ENCODE measurements at regions not wholly inside any gene's neighbourhood (a gene's known extent, or its start where the extent isn't known, plus 50 kb on each side); places are given as distances from the start of the nearest gene placed in this dataset.
"Not testable (repeated sequence)": the region's sequence is repeated elsewhere in the genome, so short reads cannot be mapped to it uniquely, and the experiment has no call there.

DNA sequence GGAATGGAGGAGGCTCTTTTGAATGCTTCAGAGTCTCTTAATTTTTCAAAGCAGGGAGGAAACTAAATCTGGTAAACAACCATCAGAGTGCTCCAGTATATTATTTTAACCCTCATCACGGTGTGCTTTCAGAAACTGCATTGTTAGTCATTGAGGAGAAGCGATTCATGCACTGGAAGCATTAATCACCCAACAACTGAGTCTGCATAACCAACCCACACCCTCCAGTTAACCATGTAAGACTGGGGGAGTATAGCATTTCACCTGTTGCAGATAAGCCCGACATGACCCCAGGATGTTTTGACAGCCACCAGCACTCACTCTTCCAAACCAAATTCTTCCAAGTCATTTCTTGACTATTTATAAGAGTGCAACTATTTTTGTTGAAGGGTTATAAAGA, 257.6 kb downstream of the GATA3 start:
- Mint-ChIP-seq H3K27ac (peak overlapping the region; percentile 88), H3K4me1 (ENCODE audit: low read depth) (peaks cover 57% of the 10 kb centered on the region), H3K9me3 (no peaks in the 10 kb centered on the region), H3K27me3 (no peaks in the 10 kb centered on the region), H3K4me3 (no peak overlapping the region), H3K36me3 (ENCODE audit: low read depth) (no peaks in the 10 kb centered on the region)

DNA sequence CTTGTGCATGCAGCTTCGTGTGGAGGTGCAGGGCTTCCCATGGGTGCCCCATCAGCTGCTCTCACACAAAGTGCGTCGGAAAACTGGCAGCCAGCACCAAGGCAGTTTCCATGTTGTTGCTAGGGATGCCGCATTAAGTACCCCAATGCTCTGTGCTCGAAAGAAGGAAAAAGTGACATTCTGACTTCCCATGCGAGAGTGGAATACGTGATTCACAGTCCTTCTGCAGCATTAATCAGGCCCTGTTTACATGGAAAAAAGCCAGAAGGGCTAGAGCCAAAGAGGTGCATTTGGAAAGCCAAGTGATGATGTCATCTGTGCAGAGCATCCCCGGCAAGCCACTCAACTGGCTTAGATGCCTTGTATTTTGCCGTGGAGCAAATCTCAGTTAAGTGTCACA, 258.3 kb downstream of the GATA3 start:
- H3K4me1 Mint-ChIP-seq (ENCODE audit: low read depth), result peaks cover 54% of the 10 kb centered on the region
- H3K4me3 Mint-ChIP-seq, result no peak overlapping the region

DNA sequence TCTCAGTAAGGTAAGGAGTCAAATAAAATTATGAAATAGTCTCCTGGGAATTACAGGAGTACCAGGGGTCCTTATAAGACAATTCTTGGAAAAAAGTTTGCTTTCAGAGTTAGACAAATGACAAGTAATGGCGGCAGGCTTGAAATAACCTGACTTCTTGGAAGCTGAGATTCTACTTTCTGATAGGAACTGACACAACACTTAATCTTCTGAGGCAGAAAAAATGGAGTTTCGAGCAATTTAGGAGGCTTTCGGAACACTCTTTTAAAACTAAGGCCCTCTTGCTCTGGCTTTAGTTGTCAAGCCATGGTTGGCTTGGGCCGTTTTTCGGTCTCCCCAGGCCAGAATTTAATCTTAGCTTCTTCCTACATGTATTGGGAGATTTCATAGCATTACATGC, 260.0 kb downstream of the GATA3 start:
- no peaks in the 10 kb centered on the region for H3K36me3 Mint-ChIP-seq (ENCODE audit: low read depth)
- peaks cover 54% of the 10 kb centered on the region for H3K4me1 Mint-ChIP-seq (ENCODE audit: low read depth)
- no peaks in the 10 kb centered on the region for H3K9me3 Mint-ChIP-seq
- H3K4me3 Mint-ChIP-seq, result no peak overlapping the region
- no peaks in the 10 kb centered on the region for H3K27me3 Mint-ChIP-seq
- H3K27ac Mint-ChIP-seq, result no peak overlapping the region

More for the DNA sequence above, 258.3 kb downstream of the GATA3 start:
- no peaks in the 10 kb centered on the region for H3K36me3 Mint-ChIP-seq (ENCODE audit: low read depth)
- H3K27me3 Mint-ChIP-seq, result no peaks in the 10 kb centered on the region
- H3K27ac Mint-ChIP-seq, result peak overlapping the region; percentile 88
- no peaks in the 10 kb centered on the region for H3K9me3 Mint-ChIP-seq

DNA sequence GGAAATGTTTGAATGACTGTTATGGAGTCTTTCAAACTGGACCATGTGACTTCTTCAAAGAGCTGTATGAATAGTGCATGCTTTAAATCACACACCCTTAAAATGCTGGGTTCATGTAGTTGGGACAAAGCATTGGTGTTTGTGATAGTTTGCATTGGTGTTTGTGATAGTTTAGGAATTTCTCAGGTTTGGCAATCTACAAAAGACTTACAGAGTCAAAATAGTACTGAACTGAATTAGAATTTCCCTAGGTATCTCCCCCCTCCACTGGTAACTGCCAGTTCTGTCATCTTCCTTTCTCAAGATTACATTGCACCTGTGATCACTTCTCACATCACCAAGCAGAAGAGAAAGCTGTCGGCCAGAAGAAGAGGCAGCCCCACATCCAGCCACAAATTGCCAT, 261.1 kb downstream of the GATA3 start:
- Mint-ChIP-seq H3K9me3 (no peaks in the 10 kb centered on the region), H3K4me3 (no peak overlapping the region), H3K27ac (peak overlapping the region; percentile 29), H3K27me3 (peaks cover under 1% of the 10 kb centered on the region), H3K4me1 (ENCODE audit: low read depth) (peaks cover 54% of the 10 kb centered on the region), H3K36me3 (ENCODE audit: low read depth) (no peaks in the 10 kb centered on the region)

DNA sequence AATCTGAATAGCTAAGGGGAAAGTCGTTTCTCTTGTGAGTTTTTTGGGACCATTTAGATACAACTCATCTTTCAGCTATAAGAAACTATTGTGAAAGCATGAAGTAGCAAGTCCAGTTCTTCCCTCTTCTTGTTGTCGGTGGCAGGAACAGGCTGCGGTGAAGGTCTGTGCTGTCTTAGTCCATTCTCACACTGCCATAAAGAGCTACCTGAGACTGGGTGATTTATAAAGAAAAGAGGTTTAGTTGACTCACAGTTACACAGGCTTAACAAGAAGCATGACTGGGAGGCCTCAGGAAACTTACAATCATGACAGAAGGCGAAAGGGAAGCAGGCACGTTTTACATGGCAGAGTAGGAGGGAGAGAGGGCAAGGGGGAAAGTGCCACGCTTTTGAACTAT, 261.8 kb downstream of the GATA3 start:
- peaks cover 47% of the 10 kb centered on the region for H3K4me1 Mint-ChIP-seq (ENCODE audit: low read depth)
- peaks cover 4% of the 10 kb centered on the region for H3K27me3 Mint-ChIP-seq
- peak overlapping the region; percentile 29 for H3K27ac Mint-ChIP-seq
- no peaks in the 10 kb centered on the region for H3K9me3 Mint-ChIP-seq
- no peak overlapping the region for H3K4me3 Mint-ChIP-seq
- H3K36me3 Mint-ChIP-seq (ENCODE audit: low read depth), result no peaks in the 10 kb centered on the region

DNA sequence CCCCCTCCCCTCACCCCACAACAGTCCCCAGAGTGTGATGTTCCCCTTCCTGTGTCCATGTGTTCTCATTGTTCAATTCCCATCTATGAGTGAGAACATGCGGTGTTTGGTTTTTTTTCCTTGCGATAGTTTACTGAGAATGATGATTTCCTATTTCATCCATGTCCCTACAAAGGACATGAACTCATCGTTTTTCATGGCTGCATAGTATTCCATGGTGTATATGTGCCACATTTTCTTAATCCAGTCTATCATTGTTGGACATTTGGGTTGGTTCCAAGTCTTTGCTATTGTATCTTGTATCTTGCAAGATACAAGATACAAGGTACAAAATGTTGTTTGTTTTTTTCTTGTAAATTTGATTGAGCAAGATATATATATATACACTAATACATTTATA, 263.9 kb downstream of the GATA3 start:
- not testable (repeated sequence) for H3K27ac Mint-ChIP-seq; H3K27me3 Mint-ChIP-seq; H3K9me3 Mint-ChIP-seq; H3K4me3 Mint-ChIP-seq; H3K36me3 Mint-ChIP-seq (ENCODE audit: low read depth)
- H3K4me1 Mint-ChIP-seq (ENCODE audit: low read depth), result peaks cover 27% of the 10 kb centered on the region

DNA sequence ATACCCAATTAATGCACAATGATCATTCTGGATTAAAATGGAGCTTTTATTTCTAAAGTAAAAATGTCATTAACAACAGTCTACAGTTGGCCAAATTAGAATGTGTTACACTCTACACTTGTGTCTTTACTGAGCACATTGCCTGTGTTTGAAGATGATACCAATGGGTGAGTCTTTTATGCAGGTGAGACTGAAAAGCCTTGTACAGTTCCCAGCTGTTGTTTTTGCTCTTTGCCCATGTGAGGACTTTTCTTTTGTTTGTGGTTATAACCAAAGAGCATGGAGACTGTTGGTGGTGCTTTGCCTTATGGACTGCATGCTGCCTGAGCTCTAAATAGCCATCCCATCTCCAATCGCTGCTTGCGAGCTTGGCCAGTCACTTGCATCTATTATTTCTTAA, 264.5 kb downstream of the GATA3 start:
- no peaks in the 10 kb centered on the region for H3K9me3 Mint-ChIP-seq
- peaks cover 10% of the 10 kb centered on the region for H3K27me3 Mint-ChIP-seq
- H3K36me3 Mint-ChIP-seq (ENCODE audit: low read depth), result no peaks in the 10 kb centered on the region
- H3K27ac Mint-ChIP-seq, result no peak overlapping the region
- peaks cover 22% of the 10 kb centered on the region for H3K4me1 Mint-ChIP-seq (ENCODE audit: low read depth)
- H3K4me3 Mint-ChIP-seq, result no peak overlapping the region

DNA sequence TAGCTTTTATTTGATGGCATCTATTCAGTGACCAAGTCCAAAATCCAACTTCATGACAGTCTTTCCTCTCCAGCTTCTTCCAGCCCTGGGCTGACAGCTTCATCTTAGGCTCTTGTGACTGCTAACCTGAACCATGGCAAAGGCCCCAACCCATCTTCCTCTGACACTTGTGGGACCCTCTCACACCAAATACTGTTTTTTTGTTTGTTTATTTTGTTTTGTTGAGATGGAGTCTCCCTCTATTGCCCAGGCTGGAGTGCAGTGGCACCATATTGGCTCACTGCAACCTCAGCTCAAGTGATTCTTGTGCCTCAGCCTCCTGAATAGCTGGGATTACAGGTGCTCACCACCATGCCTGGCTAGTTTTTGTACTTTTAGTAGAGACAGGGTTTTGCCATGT, 265.2 kb downstream of the GATA3 start:
- peaks cover 10% of the 10 kb centered on the region for H3K27me3 Mint-ChIP-seq
- H3K36me3 Mint-ChIP-seq (ENCODE audit: low read depth), result no peaks in the 10 kb centered on the region
- no peak overlapping the region for H3K27ac Mint-ChIP-seq

DNA sequence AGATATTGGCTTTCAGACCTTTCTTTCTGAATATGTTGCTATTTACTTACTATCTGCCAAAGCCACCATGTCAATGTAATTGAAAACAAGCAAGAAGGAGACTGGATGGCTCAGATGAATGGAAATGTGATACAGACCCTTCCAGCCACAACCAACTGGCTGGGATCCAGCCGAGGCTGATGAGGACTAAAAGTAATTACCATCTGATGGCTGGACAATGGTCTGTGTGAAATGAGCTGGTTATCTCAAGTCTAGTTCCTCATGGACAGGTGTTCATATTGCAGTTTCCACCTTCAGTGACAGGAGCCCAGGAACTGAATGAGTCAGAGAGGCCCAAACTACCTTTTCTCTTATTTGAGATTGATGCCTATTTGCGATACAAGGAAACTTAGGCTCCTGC, 267.5 kb downstream of the GATA3 start:
- Mint-ChIP-seq H3K27me3 (peaks cover 10% of the 10 kb centered on the region), H3K4me1 (ENCODE audit: low read depth) (peaks cover 25% of the 10 kb centered on the region), H3K9me3 (no peaks in the 10 kb centered on the region), H3K36me3 (ENCODE audit: low read depth) (no peaks in the 10 kb centered on the region), H3K4me3 (no peak overlapping the region), H3K27ac (no peak overlapping the region)

More for the DNA sequence above, 265.2 kb downstream of the GATA3 start:
- Mint-ChIP-seq H3K4me1 (ENCODE audit: low read depth) (peaks cover 20% of the 10 kb centered on the region), H3K4me3 (no peak overlapping the region), H3K9me3 (no peaks in the 10 kb centered on the region)

DNA sequence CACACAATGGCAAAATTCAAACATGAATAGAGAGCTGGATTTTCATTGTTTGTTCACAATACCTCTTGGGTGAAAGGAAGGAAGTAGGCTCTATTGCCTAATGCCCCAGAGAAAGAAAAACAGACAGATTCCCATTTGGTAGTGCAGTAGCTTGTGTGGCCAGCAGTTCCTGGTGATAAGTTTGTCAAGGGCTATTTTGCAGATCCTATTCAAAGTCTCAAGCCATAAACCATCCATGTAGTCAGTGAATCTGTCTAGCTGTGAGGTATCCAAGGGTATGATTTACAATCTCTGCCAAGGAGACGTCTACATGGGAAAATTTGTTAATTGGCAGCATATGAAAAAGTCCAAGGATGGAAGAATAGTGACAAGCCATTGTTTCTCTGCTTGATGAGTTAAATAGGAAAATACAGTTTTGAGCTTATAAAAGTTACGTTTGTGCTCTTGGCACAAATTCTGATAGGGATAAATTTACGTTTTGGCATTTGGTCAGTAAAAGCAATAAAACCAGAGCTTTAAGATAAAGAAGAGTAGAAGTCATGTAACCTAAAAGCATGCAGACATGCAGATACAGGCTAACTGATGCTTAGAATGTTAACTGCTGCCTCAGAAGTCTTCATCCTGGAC, 269.1 kb downstream of the GATA3 start:
- Mint-ChIP-seq H3K4me3 (no peak overlapping the region), H3K27ac (no peak overlapping the region), H3K9me3 (no peaks in the 10 kb centered on the region), H3K27me3 (peaks cover 10% of the 10 kb centered on the region), H3K36me3 (ENCODE audit: low read depth) (no peaks in the 10 kb centered on the region), H3K4me1 (ENCODE audit: low read depth) (peaks cover 25% of the 10 kb centered on the region)

DNA sequence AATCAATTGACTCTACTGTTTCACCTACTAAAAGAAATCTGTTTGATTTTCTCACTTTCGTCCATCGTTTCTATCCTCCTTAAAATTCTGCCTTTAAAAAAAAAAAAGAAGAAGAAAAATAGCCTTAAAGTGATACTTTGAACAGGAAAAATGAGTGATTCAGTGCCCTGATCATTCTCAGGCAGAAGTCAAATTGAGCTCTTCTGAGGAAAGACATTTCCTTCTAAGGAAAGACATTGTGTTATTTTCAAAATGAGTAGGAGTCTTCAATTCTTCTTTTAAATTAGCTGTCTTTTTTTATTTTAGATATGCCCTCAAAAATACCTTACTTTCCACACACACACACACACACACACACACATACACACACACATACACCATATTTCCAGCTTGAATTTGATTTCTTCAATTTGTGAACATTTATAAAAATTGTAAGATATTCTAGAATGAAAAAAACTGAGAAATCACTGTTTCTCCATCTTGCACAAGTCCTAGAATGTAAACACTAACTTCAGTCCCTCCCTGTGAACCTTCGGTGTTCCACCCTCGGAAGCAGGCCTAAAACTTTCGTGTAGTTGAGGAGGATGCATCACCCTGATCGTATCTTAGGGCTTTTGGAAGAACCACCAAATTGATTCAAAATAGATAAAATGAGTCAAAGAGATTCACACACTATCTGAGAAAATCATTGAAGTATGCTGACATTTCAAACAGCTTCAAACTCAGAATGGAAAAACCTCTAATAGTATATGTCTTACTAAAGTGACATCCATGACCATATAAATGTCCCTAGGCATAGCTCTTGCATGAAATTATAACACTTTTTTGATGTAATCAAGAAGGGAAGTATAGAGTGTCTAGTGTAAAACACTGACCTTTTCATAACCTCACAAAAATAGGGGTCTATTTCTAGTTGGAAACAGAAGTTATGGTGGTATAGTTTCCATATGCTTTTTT, 270.8 kb downstream of the GATA3 start:
- H3K4me3 Mint-ChIP-seq, result peak overlapping the region; percentile 59
- H3K27ac Mint-ChIP-seq, result peak overlapping the region; percentile 94
- peaks cover 10% of the 10 kb centered on the region for H3K27me3 Mint-ChIP-seq
- peaks cover 39% of the 10 kb centered on the region for H3K4me1 Mint-ChIP-seq (ENCODE audit: low read depth)
- H3K36me3 Mint-ChIP-seq (ENCODE audit: low read depth), result no peaks in the 10 kb centered on the region
- no peaks in the 10 kb centered on the region for H3K9me3 Mint-ChIP-seq

DNA sequence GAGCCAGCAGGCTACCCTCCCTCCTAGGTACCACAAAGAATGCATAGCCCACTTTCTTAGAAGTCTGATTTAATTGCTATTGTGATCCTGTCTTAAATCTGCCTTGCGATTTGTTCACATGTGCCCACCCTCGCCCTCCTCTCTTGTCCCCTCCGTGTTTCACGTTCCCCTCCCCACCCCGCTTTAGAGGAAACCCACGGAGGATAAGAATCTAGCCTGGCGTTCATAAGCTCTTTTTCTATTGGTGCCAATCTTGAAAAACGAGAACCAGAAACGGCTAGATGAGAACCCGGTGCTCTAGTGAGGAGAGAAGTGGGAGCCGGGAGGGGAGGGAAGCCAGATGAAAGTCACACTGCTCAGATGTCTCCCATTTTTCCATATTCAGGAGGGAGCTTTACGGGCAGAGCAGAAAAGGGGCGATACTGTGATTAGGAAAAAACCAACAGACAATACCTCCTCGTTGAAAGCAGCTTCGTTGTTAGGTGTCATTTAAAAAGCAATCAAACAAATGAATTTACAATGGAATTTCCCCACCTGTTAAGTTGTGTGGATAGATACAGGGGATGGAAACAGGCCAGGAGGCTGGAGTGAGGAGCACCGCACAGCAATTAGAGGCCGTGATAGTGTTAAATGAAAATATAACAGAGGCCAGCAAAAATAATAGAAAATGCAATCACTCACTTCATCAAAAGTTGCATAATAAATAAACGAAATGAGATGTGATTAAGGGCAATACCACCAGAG, 272.1 kb downstream of the GATA3 start:
- H3K27me3 Mint-ChIP-seq, result peaks cover 5% of the 10 kb centered on the region
- no peaks in the 10 kb centered on the region for H3K36me3 Mint-ChIP-seq (ENCODE audit: low read depth)
- peak overlapping the region; percentile 94 for H3K27ac Mint-ChIP-seq
- H3K4me1 Mint-ChIP-seq (ENCODE audit: low read depth), result peaks cover 51% of the 10 kb centered on the region
- H3K4me3 Mint-ChIP-seq, result no peak overlapping the region
- no peaks in the 10 kb centered on the region for H3K9me3 Mint-ChIP-seq

DNA sequence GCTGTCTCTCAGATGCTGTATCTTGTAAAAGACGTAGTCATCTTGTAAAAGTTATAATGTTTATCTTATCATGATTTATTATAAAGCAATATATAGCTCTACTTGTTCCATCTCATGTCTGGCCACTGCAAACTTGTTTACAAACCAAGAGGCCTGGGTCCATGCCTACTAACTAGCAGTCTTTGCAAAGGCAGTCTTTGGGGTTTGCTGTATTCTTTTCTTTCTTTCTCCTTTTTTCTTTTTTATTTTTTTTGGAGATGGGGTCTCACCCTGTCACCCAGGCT, 272.6 kb downstream of the GATA3 start:
- H3K9me3 Mint-ChIP-seq, result no peaks in the 10 kb centered on the region
- H3K27me3 Mint-ChIP-seq, result peaks cover 5% of the 10 kb centered on the region
- no peaks in the 10 kb centered on the region for H3K36me3 Mint-ChIP-seq (ENCODE audit: low read depth)
- H3K4me1 Mint-ChIP-seq (ENCODE audit: low read depth), result peaks cover 56% of the 10 kb centered on the region
- H3K4me3 Mint-ChIP-seq, result no peak overlapping the region
- H3K27ac Mint-ChIP-seq, result no peak overlapping the region

DNA sequence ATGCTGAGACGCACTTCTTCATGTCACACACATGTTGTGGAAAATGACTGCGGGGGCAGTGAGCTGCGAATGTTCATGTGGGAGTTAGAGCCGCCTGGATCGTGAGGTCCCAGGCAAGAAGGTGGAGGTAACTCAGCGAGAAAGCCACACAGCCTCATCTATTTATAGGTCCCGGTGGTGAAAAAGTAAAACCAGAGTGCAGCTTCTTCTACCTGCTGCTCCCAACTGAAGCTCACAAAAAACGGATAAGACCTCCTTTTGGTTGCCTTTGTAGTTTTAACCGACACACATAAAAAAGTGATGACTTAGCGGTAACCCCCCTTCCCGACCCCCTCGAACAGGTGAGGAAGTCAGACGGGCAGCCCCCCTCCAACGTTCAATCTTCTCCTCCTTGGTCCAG, 276.9 kb downstream of the GATA3 start:
- Mint-ChIP-seq H3K36me3 (ENCODE audit: low read depth) (no peaks in the 10 kb centered on the region), H3K4me1 (ENCODE audit: low read depth) (peaks cover 39% of the 10 kb centered on the region), H3K9me3 (no peaks in the 10 kb centered on the region), H3K27ac (peak overlapping the region; percentile 95), H3K4me3 (peak overlapping the region; percentile 86), H3K27me3 (no peaks in the 10 kb centered on the region)

Measured in stimulated activated naive CD8-positive, alpha-beta T cell treated with anti-CD3 and anti-CD28 coated beads, Interleukin-15, Interleukin-2, amounts not matched to agents 100 ng/mL and 50 ng/mL, for 24 hours (primary cell).